Ishikawa (cell line): ENCODE measurements at regions not wholly inside any gene's neighbourhood (a gene's known extent, or its start where the extent isn't known, plus 50 kb on each side); places are given as distances from the start of the nearest gene placed in this dataset.

Source experiments
- CEBPB ChIP-seq: IDR thresholded peaks from 2 replicates; pipeline ENCODE4 v1.6.1; 2012
- CREB1 ChIP-seq: IDR thresholded peaks from 2 replicates; pipeline ENCODE4 v1.6.1; 2012; ENCODE audit warnings: low read depth
- EGR1 ChIP-seq: IDR thresholded peaks from 2 replicates; pipeline ENCODE4 v1.6.1; 2012
- EP300 ChIP-seq: IDR thresholded peaks from 2 replicates; pipeline ENCODE4 v1.6.1; 2012; ENCODE audit warnings: borderline replicate concordance
- FOXM1 ChIP-seq: IDR thresholded peaks from 2 replicates; pipeline ENCODE4 v1.6.1; 2012; ENCODE audit warnings: low read depth, borderline replicate concordance
- MAX ChIP-seq: IDR thresholded peaks from 2 replicates; pipeline ENCODE4 v1.6.1; 2012
- NFIC ChIP-seq: IDR thresholded peaks from 2 replicates; pipeline ENCODE4 v1.6.1; 2012
- RAD21 ChIP-seq: IDR thresholded peaks from 2 replicates; pipeline ENCODE4 v1.6.1; 2012; ENCODE audit warnings: low read depth
- REST ChIP-seq: IDR thresholded peaks from 2 replicates; pipeline ENCODE4 v1.6.1; 2012; ENCODE audit warnings: low read depth, mild to moderate bottlenecking
- TAF1 ChIP-seq: IDR thresholded peaks from 2 replicates; pipeline ENCODE4 v1.6.1; 2012; ENCODE audit warnings: low read depth, mild to moderate bottlenecking
- TCF12 ChIP-seq: IDR thresholded peaks from 2 replicates; pipeline ENCODE4 v1.6.1; 2012; ENCODE audit warnings: low read depth
- TEAD4 ChIP-seq: IDR thresholded peaks from 2 replicates; pipeline ENCODE4 v1.6.1; 2012
- USF1 ChIP-seq: IDR thresholded peaks from 2 replicates; pipeline ENCODE4 v1.6.1; 2012
- YY1 ChIP-seq: IDR thresholded peaks from 2 replicates; pipeline ENCODE4 v1.6.1; 2012; ENCODE audit warnings: low read depth
- ZBTB7A ChIP-seq: IDR thresholded peaks from 2 replicates; pipeline ENCODE4 v1.6.1; 2012; ENCODE audit warnings: low read depth

GRCh38 chr9:80156756-80157472, 585.1 kb downstream of the TLE4 start:
- TF ChIP-seq REST (no peak), ZBTB7A (no peak), USF1 (no peak), TCF12 (no peak), CREB1 (no peak), RAD21 (no peak), EP300 (no peak), YY1 (no peak), CEBPB (no peak), NFIC (no peak), TEAD4 (no peak), TAF1 (no peak), FOXM1 (no peak)

GRCh38 chr9:80156262-80156661, 584.5 kb downstream of the TLE4 start:
- TF ChIP-seq TEAD4 = no peak
- no peak for TF ChIP-seq TCF12
- TF ChIP-seq TAF1 = no peak
- no peak for TF ChIP-seq USF1
- no peak for TF ChIP-seq CREB1
- TF ChIP-seq FOXM1 = no peak
- no peak for TF ChIP-seq CEBPB
- TF ChIP-seq EGR1 = no peak
- TF ChIP-seq NFIC = no peak

DNA sequence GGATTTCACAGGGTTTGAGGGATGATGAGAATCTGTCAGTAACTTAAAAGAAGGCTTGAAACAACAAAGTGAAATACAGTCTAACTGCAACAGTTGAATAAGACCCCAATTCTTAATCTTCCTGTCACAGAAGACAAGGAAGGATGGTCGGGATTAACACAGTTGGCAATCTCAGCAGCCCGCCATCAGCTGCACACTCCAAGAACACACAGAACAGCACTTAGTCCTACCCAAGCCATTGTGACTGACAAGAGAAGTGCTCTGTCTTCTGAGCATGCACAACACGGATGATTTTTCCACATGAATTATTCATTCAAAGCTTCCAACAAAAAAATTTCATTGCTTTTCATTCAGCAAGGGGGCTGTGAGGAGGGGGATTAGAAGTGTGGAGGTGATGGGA, 576.1 kb downstream of the TLE4 start:
- no peak for TF ChIP-seq EP300
- TF ChIP-seq CEBPB = no peak
- TF ChIP-seq TAF1 = no peak
- no peak for TF ChIP-seq NFIC
- TF ChIP-seq CREB1 = no peak

DNA sequence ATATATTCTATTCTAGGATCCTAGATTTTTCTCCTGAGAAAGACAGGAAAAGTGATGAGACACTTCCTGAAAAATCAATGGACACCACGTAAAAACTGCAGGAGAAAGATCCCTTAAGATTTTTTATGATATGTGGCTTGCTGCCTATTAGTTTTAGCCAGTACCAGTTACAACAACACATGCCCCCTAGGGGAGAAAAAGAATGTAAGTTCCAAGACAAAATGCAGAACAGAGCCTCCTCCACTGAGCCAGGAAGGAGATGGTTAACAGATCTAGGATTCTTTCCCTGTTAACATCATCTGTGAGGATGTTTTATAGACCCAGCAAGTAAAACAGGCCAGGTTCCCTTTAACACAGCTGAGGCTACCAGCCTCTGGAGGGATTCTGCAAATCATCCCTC, 574.7 kb downstream of the TLE4 start:
- TF ChIP-seq TCF12 (no peak), TEAD4 (no peak), YY1 (no peak), EP300 (no peak), EGR1 (no peak), REST (no peak), ZBTB7A (no peak), USF1 (no peak), MAX (no peak), RAD21 (no peak), CEBPB (no peak), TAF1 (no peak)

- TF ChIP-seq EGR1 (no peak), MAX (no peak), REST (no peak), TEAD4 (no peak), TCF12 (no peak), EP300 (no peak), USF1 (no peak), NFIC (no peak), YY1 (no peak), CEBPB (no peak), RAD21 (no peak)
Observed at GRCh38 chr9:80144856-80145255, 573.1 kb downstream of the TLE4 start.
